ENCODE measurements at regions not wholly inside any gene's neighbourhood (a gene's known extent, or its start where the extent isn't known, plus 50 kb on each side); places are given as distances from the start of the nearest gene placed in this dataset.
"Not testable (repeated sequence)": the region's sequence is repeated elsewhere in the genome, so short reads cannot be mapped to it uniquely, and the experiment has no call there.

- no peaks in the 10 kb centered on the region for H3K9me3 Mint-ChIP-seq
- no peaks in the 10 kb centered on the region for H3K36me3 Mint-ChIP-seq (ENCODE audit: low read depth)
- peaks cover 31% of the 10 kb centered on the region for H3K27me3 Mint-ChIP-seq
- DNase-seq = no peak
- no peak overlapping the region for H3K27ac Mint-ChIP-seq
- H3K4me3 Mint-ChIP-seq = no peak overlapping the region
- H3K4me1 Mint-ChIP-seq = no peaks in the 10 kb centered on the region
- ChIA-PET CTCF (no interaction called here), POLR2A (no interaction called here)
Measured at GRCh38 chr5:113689647-113690046, 176.2 kb downstream of the YTHDC2 start.

DNA sequence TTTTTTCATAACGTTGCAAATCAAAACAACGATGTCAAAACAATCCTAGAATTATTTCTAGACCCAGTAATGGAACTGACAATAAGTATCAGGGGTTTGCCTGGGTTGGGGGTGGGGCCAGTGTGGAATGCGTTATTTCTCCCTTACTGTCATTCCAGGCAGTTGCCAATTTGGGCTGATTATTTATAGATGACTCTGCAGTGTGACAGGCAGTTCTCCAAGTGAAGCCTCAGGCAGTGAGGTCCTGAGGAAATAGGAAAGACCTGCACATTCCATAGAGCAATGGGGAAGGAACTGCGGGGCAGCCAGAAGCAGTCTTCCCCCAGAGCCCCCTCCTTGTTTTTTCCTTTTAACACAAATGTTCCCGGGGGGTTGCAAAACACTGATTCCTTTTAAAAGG is 179.0 kb downstream of the YTHDC2 start:
- Mint-ChIP-seq H3K27me3 (peaks cover 36% of the 10 kb centered on the region), H3K4me3 (no peak overlapping the region), H3K9me3 (no peaks in the 10 kb centered on the region), H3K4me1 (no peaks in the 10 kb centered on the region), H3K36me3 (ENCODE audit: low read depth) (no peaks in the 10 kb centered on the region), H3K27ac (no peak overlapping the region)
- DNase-seq = no peak
- ChIA-PET POLR2A (no interaction called here), CTCF (no interaction called here)

- no peaks in the 10 kb centered on the region for H3K36me3 Mint-ChIP-seq (ENCODE audit: low read depth)
- no peaks in the 10 kb centered on the region for H3K9me3 Mint-ChIP-seq
- H3K27ac Mint-ChIP-seq = no peak overlapping the region
- ChIA-PET CTCF (no interaction called here), POLR2A (no interaction called here)
- no peak for DNase-seq
- H3K27me3 Mint-ChIP-seq = peaks cover 36% of the 10 kb centered on the region
- no peaks in the 10 kb centered on the region for H3K4me1 Mint-ChIP-seq
- no peak overlapping the region for H3K4me3 Mint-ChIP-seq
Measured at GRCh38 chr5:113692891-113693457, 179.5 kb downstream of the YTHDC2 start.

- ChIA-PET POLR2A (no interaction called here), CTCF (no interaction called here)
- Mint-ChIP-seq H3K36me3 (ENCODE audit: low read depth) (no peaks in the 10 kb centered on the region), H3K4me1 (no peaks in the 10 kb centered on the region), H3K27me3 (peaks cover 36% of the 10 kb centered on the region), H3K9me3 (no peaks in the 10 kb centered on the region), H3K4me3 (no peak overlapping the region), H3K27ac (no peak overlapping the region)
- DNase-seq = no peak
Measured at GRCh38 chr5:113693701-113694100, 180.2 kb downstream of the YTHDC2 start.

GRCh38 chr5:113694576-113694975 is 181.1 kb downstream of the YTHDC2 start:
- H3K36me3 Mint-ChIP-seq (ENCODE audit: low read depth) = no peaks in the 10 kb centered on the region
- H3K27ac Mint-ChIP-seq = no peak overlapping the region
- CTCF ChIA-PET = no interaction called here
- no peak overlapping the region for H3K4me3 Mint-ChIP-seq
- H3K27me3 Mint-ChIP-seq = peaks cover 33% of the 10 kb centered on the region
- DNase-seq = no peak
- POLR2A ChIA-PET = no interaction called here
- no peaks in the 10 kb centered on the region for H3K4me1 Mint-ChIP-seq
- no peaks in the 10 kb centered on the region for H3K9me3 Mint-ChIP-seq

DNA sequence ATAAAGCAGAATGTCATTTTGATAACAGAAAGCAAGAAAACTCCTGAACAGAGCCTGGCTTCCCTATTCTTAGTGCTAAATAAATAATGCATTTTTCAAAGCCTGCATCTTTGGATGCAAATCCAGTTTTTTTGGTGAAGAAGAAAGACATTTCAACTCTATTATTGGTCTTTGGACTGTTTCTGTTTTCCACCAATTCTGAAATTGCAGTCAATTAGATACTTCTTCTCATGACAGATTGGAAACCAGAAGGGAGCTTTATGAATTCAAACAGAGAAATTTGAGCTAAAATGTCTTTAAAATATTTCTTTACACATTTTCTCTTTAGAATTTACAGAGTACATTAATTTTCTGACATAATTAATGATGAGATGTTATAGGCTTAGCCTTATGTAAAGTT is 189.8 kb downstream of the YTHDC2 start:
- Mint-ChIP-seq H3K27ac (no peak overlapping the region), H3K4me3 (no peak overlapping the region), H3K9me3 (peaks cover 10% of the 10 kb centered on the region), H3K36me3 (ENCODE audit: low read depth) (no peaks in the 10 kb centered on the region), H3K27me3 (no peaks in the 10 kb centered on the region), H3K4me1 (no peaks in the 10 kb centered on the region)
- POLR2A ChIA-PET = no interaction called here
- CTCF ChIA-PET = no interaction called here
- DNase-seq = no peak

GRCh38 chr5:113705657-113706056 is 192.2 kb downstream of the YTHDC2 start:
- DNase-seq = no peak
- H3K4me1 Mint-ChIP-seq = no peaks in the 10 kb centered on the region
- H3K27ac Mint-ChIP-seq = no peak overlapping the region
- ChIA-PET POLR2A (no interaction called here), CTCF (no interaction called here)
- no peak overlapping the region for H3K4me3 Mint-ChIP-seq
- no peaks in the 10 kb centered on the region for H3K27me3 Mint-ChIP-seq
- no peaks in the 10 kb centered on the region for H3K36me3 Mint-ChIP-seq (ENCODE audit: low read depth)
- H3K9me3 Mint-ChIP-seq = peaks cover 10% of the 10 kb centered on the region

- CTCF ChIA-PET = no interaction called here
- H3K27me3 Mint-ChIP-seq = no peaks in the 10 kb centered on the region
- no peaks in the 10 kb centered on the region for H3K36me3 Mint-ChIP-seq (ENCODE audit: low read depth)
- H3K4me3 Mint-ChIP-seq = no peak overlapping the region
- no peak overlapping the region for H3K27ac Mint-ChIP-seq
- peaks cover 10% of the 10 kb centered on the region for H3K9me3 Mint-ChIP-seq
- DNase-seq = no peak
- no peaks in the 10 kb centered on the region for H3K4me1 Mint-ChIP-seq
- POLR2A ChIA-PET = no interaction called here
Measured at GRCh38 chr5:113713051-113713450, 199.6 kb downstream of the YTHDC2 start.

DNA sequence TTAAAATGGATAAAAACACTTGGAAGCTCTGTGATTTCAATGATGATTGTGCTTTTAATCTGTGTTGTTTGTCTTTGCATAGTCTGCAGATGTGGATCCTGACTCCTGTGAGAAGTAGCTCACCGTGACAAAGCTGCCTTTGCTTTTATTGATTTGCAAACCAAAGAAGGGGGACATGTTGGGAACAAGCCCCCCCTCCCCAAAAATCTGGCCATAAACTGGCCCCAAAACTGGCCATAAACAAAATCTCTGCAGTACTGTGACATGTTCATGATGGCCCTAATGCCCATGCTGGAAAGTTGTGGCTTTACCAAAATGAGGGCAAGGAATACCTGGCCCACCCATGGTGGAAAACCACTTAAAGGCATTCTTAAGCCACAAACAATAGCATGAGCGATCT is 202.4 kb downstream of the YTHDC2 start:
- CTCF ChIA-PET; POLR2A ChIA-PET; H3K4me3 Mint-ChIP-seq; H3K27ac Mint-ChIP-seq; H3K27me3 Mint-ChIP-seq; DNase-seq; H3K4me1 Mint-ChIP-seq; H3K36me3 Mint-ChIP-seq (ENCODE audit: low read depth); H3K9me3 Mint-ChIP-seq: not testable (repeated sequence)

DNA sequence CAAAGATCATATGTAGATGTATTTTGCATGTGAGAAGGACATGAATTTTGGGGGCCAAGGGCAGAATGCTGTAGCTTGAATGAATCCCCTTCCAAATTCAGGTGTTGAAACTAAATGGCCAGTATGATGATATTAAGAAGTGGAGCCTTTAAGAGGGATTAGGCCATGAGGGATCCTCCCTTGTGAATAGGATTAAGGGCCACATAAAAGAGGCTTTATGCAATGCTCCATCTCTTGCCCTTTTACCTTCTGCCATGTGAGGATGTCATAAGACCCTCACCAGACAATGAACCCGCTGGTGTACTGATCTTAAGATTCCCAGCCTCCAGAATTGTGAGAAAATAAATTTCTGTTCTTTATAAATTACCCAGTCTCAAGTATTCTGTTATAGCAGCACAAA is 206.1 kb downstream of the YTHDC2 start:
- ChIA-PET POLR2A (no interaction called here), CTCF (no interaction called here)
- Mint-ChIP-seq H3K27me3 (no peaks in the 10 kb centered on the region), H3K36me3 (ENCODE audit: low read depth) (no peaks in the 10 kb centered on the region), H3K27ac (no peak overlapping the region), H3K4me1 (no peaks in the 10 kb centered on the region), H3K9me3 (peaks cover 10% of the 10 kb centered on the region), H3K4me3 (no peak overlapping the region)
- no peak for DNase-seq

GRCh38 chr5:113721171-113721570 is 207.7 kb downstream of the YTHDC2 start:
- no peak overlapping the region for H3K4me3 Mint-ChIP-seq
- CTCF ChIA-PET = interaction anchor here (1.1 kb wide), 1 partner anchor 13 kb away, joined by 4 read pairs; no protein-coding TSS in a partner anchor
- no peaks in the 10 kb centered on the region for H3K4me1 Mint-ChIP-seq
- no peaks in the 10 kb centered on the region for H3K27me3 Mint-ChIP-seq
- DNase-seq = no peak
- H3K27ac Mint-ChIP-seq = no peak overlapping the region
- H3K36me3 Mint-ChIP-seq (ENCODE audit: low read depth) = no peaks in the 10 kb centered on the region
- POLR2A ChIA-PET = no interaction called here
- H3K9me3 Mint-ChIP-seq = peaks cover 4% of the 10 kb centered on the region

DNA sequence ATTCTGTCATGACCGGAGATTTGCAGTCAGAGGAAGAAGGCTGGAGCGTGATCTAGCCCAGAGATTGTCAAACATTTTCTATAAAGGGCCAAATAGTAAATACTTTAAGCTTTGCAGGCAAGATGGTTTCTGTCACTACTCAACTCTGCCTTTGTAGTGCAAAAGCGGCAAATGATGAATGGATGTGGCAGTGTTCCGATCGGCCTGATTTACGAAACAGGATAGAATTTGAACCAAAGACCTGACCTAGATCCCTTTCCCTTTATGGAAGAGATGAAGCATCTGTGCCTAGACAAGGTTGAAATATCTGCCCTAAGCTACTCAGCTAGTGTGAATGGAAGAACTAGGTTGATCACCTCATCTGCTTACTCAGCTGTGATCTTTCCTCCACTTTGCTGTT is 209.5 kb downstream of the YTHDC2 start:
- Mint-ChIP-seq H3K36me3 (ENCODE audit: low read depth) (no peaks in the 10 kb centered on the region), H3K27ac (no peak overlapping the region), H3K4me3 (no peak overlapping the region), H3K27me3 (no peaks in the 10 kb centered on the region), H3K4me1 (no peaks in the 10 kb centered on the region), H3K9me3 (no peaks in the 10 kb centered on the region)
- ChIA-PET CTCF (no interaction called here), POLR2A (no interaction called here)
- no peak for DNase-seq

DNA sequence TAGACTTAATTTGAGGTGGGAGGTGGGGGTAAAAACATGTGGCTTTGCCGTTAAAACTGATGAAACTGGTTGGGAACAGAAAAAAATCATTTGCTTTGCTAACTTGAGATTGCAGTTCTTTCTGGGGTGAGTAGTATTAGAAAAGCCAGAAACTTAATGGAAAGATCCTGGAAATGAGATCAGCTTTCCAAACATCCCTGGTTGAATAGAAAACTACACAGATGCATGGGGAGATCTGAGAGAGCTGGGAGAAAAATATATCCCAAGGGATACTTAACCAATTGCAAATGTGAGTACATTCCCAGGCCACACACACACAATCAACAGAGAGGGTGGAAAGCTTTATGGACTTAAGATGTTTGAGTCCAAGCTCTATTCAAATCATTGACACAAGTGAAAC is 222.3 kb downstream of the YTHDC2 start:
- Mint-ChIP-seq H3K27ac (no peak overlapping the region), H3K36me3 (ENCODE audit: low read depth) (no peaks in the 10 kb centered on the region), H3K27me3 (no peaks in the 10 kb centered on the region), H3K9me3 (no peaks in the 10 kb centered on the region), H3K4me1 (no peaks in the 10 kb centered on the region), H3K4me3 (no peak overlapping the region)
- CTCF ChIA-PET = no interaction called here
- no peak for DNase-seq
- POLR2A ChIA-PET = no interaction called here

GRCh38 chr5:113742176-113742575 is 228.7 kb downstream of the YTHDC2 start:
- no peaks in the 10 kb centered on the region for H3K9me3 Mint-ChIP-seq
- CTCF ChIA-PET = no interaction called here

GRCh38 chr5:113742639-113743038 is 229.1 kb downstream of the YTHDC2 start:
- H3K4me1 Mint-ChIP-seq = no peaks in the 10 kb centered on the region
- CTCF ChIA-PET = no interaction called here
- POLR2A ChIA-PET = no interaction called here

More at GRCh38 chr5:113742176-113742575, 228.7 kb downstream of the YTHDC2 start:
- DNase-seq = no peak
- Mint-ChIP-seq H3K36me3 (ENCODE audit: low read depth) (no peaks in the 10 kb centered on the region), H3K4me1 (no peaks in the 10 kb centered on the region), H3K27ac (no peak overlapping the region), H3K4me3 (no peak overlapping the region), H3K27me3 (no peaks in the 10 kb centered on the region)
- POLR2A ChIA-PET = no interaction called here

More at GRCh38 chr5:113742639-113743038, 229.1 kb downstream of the YTHDC2 start:
- no peak for DNase-seq
- Mint-ChIP-seq H3K36me3 (ENCODE audit: low read depth) (no peaks in the 10 kb centered on the region), H3K9me3 (no peaks in the 10 kb centered on the region), H3K4me3 (no peak overlapping the region), H3K27ac (no peak overlapping the region), H3K27me3 (no peaks in the 10 kb centered on the region)
